NCI-H1694 treated with DMSO at 0.1 percent for 48 hours (cell line): ENCODE measurements at regions not wholly inside any gene's neighbourhood (a gene's known extent, or its start where the extent isn't known, plus 50 kb on each side); places are given as distances from the start of the nearest gene placed in this dataset.

Experiments used
- DNase-seq: peaks from one replicate; lab custom pipeline; 2025; lab: John Stamatoyannopoulos, UW

GRCh38 chr14:94887591-94887990 is 117.7 kb upstream of the GSC start:
- DNase-seq: no peak

GRCh38 chr14:94886931-94887330 is 117.0 kb upstream of the GSC start:
- no peak for DNase-seq

GRCh38 chr14:94885481-94886155 is 115.7 kb upstream of the GSC start:
- DNase-seq: no peak

GRCh38 chr14:94884616-94885230 is 114.8 kb upstream of the GSC start:
- DNase-seq: no peak

GRCh38 chr14:94882401-94882800 is 112.5 kb upstream of the GSC start:
- no peak for DNase-seq

GRCh38 chr14:94880876-94881275 is 111.0 kb upstream of the GSC start:
- no peak for DNase-seq

- DNase-seq: no peak
Observed at GRCh38 chr14:94880106-94880505, 110.2 kb upstream of the GSC start.

- no peak for DNase-seq
Observed at GRCh38 chr14:94879537-94879936, 109.6 kb upstream of the GSC start.

- DNase-seq: no peak
Observed at GRCh38 chr14:94876306-94876705, 106.4 kb upstream of the GSC start.

GRCh38 chr14:94875256-94875655 is 105.3 kb upstream of the GSC start:
- no peak for DNase-seq

- DNase-seq: no peak
Observed at GRCh38 chr14:94868772-94869072, 98.8 kb upstream of the GSC start.

- DNase-seq: no peak
Observed at GRCh38 chr14:94867946-94868771, 98.2 kb upstream of the GSC start.

GRCh38 chr14:94867209-94867608 is 97.3 kb upstream of the GSC start:
- DNase-seq: no peak

- no peak for DNase-seq
Observed at GRCh38 chr14:94864387-94865195, 94.7 kb upstream of the GSC start.

- no peak for DNase-seq
Observed at GRCh38 chr14:94863366-94863765, 93.5 kb upstream of the GSC start.

GRCh38 chr14:94857950-94858349 is 88.0 kb upstream of the GSC start:
- no peak for DNase-seq

- no peak for DNase-seq
Observed at GRCh38 chr14:94853920-94854319, 84.0 kb upstream of the GSC start.

- DNase-seq: no peak
Observed at GRCh38 chr14:94850309-94851211, 80.6 kb upstream of the GSC start.

- DNase-seq: no peak
Observed at GRCh38 chr14:94844593-94845152, 74.8 kb upstream of the GSC start.

GRCh38 chr14:94840467-94840866 is 70.6 kb upstream of the GSC start:
- DNase-seq: no peak

- no peak for DNase-seq
Observed at GRCh38 chr14:94839348-94839747, 69.4 kb upstream of the GSC start.
